PC-3 (cell line): ENCODE measurements at regions not wholly inside any gene's neighbourhood (a gene's known extent, or its start where the extent isn't known, plus 50 kb on each side); places are given as distances from the start of the nearest gene placed in this dataset.

Source experiments
- ATAC-seq: fragments of 200-7000 bp; cut with Tn5 transposase; 2 replicates; pipeline ENCODE4 v1.9.1; 2020; ENCODE audit warnings: mild to moderate bottlenecking, moderate library complexity
- BruUV-seq: library from RNA; stranded (reverse); fragments of 400-500 nt; replicated peaks from 2 replicates; lab custom pipeline; 2021; lab: Mats Ljungman, UMichigan
- CTCF ChIA-PET: fragments of 300-600 bp; sonication (Branson Sonifier 250); formaldehyde crosslinking; loops from one replicate; lab custom pipeline; 2022; ENCODE audit warnings: antibody characterized with exemption; lab: Charles Lee
- POLR2A ChIA-PET: fragments of 300-600 bp; sonication (Branson Sonifier 250); formaldehyde crosslinking; loops from one replicate; lab custom pipeline; 2022; ENCODE audit warnings: antibody characterized with exemption; ENCODE audit not compliant: unreplicated experiment; lab: Charles Lee
- DNase-seq: peaks from one replicate; pipeline ENCODE4 v3.0.0-alpha.2; 2015
- H2AFZ ChIP-seq: fragments of 300-600 bp; sonication (generic); 2 replicates; pipeline ENCODE4 v1.6.0; 2016; ENCODE audit warnings: antibody characterized with exemption, low read length
- H3F3A ChIP-seq: fragments of 300-600 bp; sonication (generic); one replicate; pipeline ENCODE4 v1.6.0; 2017; ENCODE audit warnings: antibody characterized with exemption, low read length, control low read depth, mild to moderate bottlenecking; ENCODE audit not compliant: unreplicated experiment
- H3K27ac ChIP-seq: fragments of 300-600 bp; sonication (generic); 2 replicates; pipeline ENCODE4 v1.5.1; 2016; ENCODE audit warnings: mild to moderate bottlenecking, low read length
- H3K27me3 ChIP-seq: fragments of 300-600 bp; sonication (generic); 2 replicates; pipeline ENCODE4 v1.6.1; 2016; ENCODE audit warnings: low read length, mixed read lengths
- H3K36me3 ChIP-seq: fragments of 300-600 bp; sonication (generic); 2 replicates; pipeline ENCODE4 v1.6.1; 2016; ENCODE audit warnings: low read depth, mixed run types, low read length, mixed read lengths
- H3K4me1 ChIP-seq: fragments of 300-600 bp; sonication (generic); 2 replicates; pipeline ENCODE4 v1.5.1; 2016; ENCODE audit warnings: low read length; ENCODE audit not compliant: insufficient read depth
- H3K4me2 ChIP-seq: fragments of 300-600 bp; sonication (generic); 2 replicates; pipeline ENCODE4 v1.6.0; 2016; ENCODE audit warnings: low read length
- H3K4me3 ChIP-seq: fragments of 300-600 bp; sonication (generic); 2 replicates; pipeline ENCODE4 v1.5.1; 2016; ENCODE audit warnings: mild to moderate bottlenecking, low read length, mixed read lengths
- H3K79me2 ChIP-seq: fragments of 300-600 bp; sonication (generic); 2 replicates; pipeline ENCODE4 v1.6.1; 2017; ENCODE audit warnings: low read length, mixed read lengths
- H3K9ac ChIP-seq: fragments of 300-600 bp; sonication (generic); 2 replicates; pipeline ENCODE4 v1.6.0; 2016; ENCODE audit warnings: mild to moderate bottlenecking, low read length
- H3K9me2 ChIP-seq: fragments of 300-600 bp; sonication (generic); replicated peaks from 2 replicates; pipeline ENCODE4 v1.6.1; 2016; ENCODE audit warnings: mixed run types, low read length, mixed read lengths
- H3K9me3 ChIP-seq: fragments of 300-600 bp; sonication (generic); 2 replicates; pipeline ENCODE4 v1.6.1; 2016; ENCODE audit warnings: low read length, mixed read lengths
- H4K20me1 ChIP-seq: fragments of 300-600 bp; sonication (generic); 2 replicates; pipeline ENCODE4 v1.6.1; 2016; ENCODE audit warnings: low read length, mixed read lengths
- EZH2 ChIP-seq: fragments of 300-600 bp; sonication (generic); IDR thresholded peaks from one replicate; pipeline ENCODE4 v1.6.1; 2017; ENCODE audit warnings: antibody characterized with exemption, mild to moderate bottlenecking, low read length; ENCODE audit not compliant: unreplicated experiment
- EZH2phosphoT487 ChIP-seq: fragments of 300-600 bp; sonication (generic); IDR thresholded peaks from 2 replicates; pipeline ENCODE4 v1.6.1; 2018; ENCODE audit warnings: mild to moderate bottlenecking, antibody characterized with exemption, low read length, borderline replicate concordance
- intact Hi-C: fragments of 100-400 bp; cut with micrococcal nuclease; formaldehyde crosslinking; loops from 2 replicates; pipeline ENCODE4 v1.9.0; 2023
- TF ChIP-seq, protein P1 (sequence below): fragments of 300-600 bp; sonication (generic); conservative IDR thresholded peaks from 2 replicates; pipeline ENCODE4 v1.5.1; 2017; ENCODE audit warnings: antibody characterized with exemption, low read depth, mild to moderate bottlenecking, low read length

DNA sequence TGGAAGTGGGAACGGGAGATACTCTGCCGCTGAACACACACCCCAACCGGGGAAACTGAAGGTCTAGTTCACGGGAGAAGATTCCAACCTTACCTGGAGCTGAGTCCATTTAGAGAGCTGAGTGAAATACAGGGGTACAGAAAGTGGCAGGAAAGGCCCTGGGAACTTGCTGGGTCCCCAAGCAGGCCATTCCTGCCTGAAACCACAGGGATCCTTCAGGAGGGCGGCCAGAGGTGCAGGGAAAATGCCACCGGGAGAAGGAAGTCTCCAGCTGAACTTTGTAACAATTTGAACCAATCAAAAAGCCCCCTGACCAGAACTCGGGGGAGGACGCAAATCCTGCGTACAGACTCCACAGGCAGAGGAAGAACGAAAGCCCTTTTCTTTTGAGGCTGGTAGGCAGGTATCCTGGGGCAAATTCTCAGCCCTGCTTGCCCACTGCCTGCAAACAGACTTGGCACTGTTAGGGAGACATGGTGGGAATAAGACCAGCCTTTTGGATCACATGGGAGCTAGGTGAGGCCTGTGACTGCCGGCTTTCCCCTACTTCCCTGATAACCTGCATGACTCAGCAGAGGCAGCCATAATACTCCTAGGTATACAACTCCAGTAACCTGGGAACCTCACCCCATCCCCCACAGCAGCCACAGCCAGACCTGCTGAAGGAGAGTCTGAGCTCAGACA, 170.9 kb downstream of the SEC23A start:
- Histone ChIP-seq H3K79me2 (no peaks in the 10 kb centered on the region), H3K4me2 (no peak overlapping the region), H3K27me3 (no peaks in the 10 kb centered on the region), H3K9ac (no peak overlapping the region), H3K27ac (no peak overlapping the region), H3F3A (no peaks in the 10 kb centered on the region), H3K9me2 (no peaks in the 10 kb centered on the region), H3K4me1 (0 out of 2 replicates have a peak, but pooled peaks cover 2% of the 10 kb centered on the region), H3K9me3 (no peaks in the 10 kb centered on the region), H2AFZ (peak overlapping the region; percentile 50; the same call in 1 of the 2 replicates), H3K4me3 (no peak overlapping the region), H4K20me1 (no peaks in the 10 kb centered on the region), H3K36me3 (no peaks in the 10 kb centered on the region)
- no peak for ATAC-seq
- ChIA-PET POLR2A (no interaction called here), CTCF (no interaction called here)
- intact Hi-C loops = no loop called here
- TF ChIP-seq EZH2phosphoT487 = no peak
- no TSS peak for BruUV-seq
- DNase-seq = peak; percentile 21

DNA sequence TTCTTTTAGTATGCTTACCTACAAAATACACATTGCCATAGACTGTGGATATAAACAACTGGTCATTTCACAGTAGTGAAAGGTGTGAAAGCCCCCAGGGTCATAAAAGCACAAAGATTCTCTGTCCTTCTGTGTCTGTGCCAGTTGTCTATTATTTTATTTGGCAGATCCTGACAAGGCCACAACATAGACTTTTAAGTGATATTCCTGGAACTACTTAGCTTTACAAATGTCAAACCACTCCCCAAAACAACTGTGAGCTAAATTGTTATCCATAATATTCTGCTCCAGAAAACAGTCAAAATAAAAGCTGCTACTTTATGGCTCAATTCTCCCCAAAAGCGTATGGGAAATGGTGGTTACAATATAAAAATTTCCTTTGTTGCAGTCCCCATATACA, 172.1 kb downstream of the SEC23A start:
- H3K9ac ChIP-seq = no peak overlapping the region
- H3K36me3 ChIP-seq = no peaks in the 10 kb centered on the region
- no peaks in the 10 kb centered on the region for H4K20me1 ChIP-seq
- H3K9me3 ChIP-seq = no peaks in the 10 kb centered on the region
- H3F3A ChIP-seq = no peaks in the 10 kb centered on the region
- ATAC-seq (no peak), DNase-seq (no peak)
- BruUV-seq = no TSS peak
- TF ChIP-seq EZH2 (no peak), EZH2phosphoT487 (no peak)
- TF ChIP-seq, protein P1, sequence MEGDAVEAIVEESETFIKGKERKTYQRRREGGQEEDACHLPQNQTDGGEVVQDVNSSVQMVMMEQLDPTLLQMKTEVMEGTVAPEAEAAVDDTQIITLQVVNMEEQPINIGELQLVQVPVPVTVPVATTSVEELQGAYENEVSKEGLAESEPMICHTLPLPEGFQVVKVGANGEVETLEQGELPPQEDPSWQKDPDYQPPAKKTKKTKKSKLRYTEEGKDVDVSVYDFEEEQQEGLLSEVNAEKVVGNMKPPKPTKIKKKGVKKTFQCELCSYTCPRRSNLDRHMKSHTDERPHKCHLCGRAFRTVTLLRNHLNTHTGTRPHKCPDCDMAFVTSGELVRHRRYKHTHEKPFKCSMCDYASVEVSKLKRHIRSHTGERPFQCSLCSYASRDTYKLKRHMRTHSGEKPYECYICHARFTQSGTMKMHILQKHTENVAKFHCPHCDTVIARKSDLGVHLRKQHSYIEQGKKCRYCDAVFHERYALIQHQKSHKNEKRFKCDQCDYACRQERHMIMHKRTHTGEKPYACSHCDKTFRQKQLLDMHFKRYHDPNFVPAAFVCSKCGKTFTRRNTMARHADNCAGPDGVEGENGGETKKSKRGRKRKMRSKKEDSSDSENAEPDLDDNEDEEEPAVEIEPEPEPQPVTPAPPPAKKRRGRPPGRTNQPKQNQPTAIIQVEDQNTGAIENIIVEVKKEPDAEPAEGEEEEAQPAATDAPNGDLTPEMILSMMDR = no peak
- no peak overlapping the region for H3K27ac ChIP-seq
- ChIA-PET CTCF (no interaction called here), POLR2A (no interaction called here)
- H2AFZ ChIP-seq = no peak overlapping the region
- no peaks in the 10 kb centered on the region for H3K9me2 ChIP-seq
- intact Hi-C loops = no loop called here
- H3K4me2 ChIP-seq = no peak overlapping the region
- H3K79me2 ChIP-seq = no peaks in the 10 kb centered on the region
- no peaks in the 10 kb centered on the region for H3K27me3 ChIP-seq
- no peak overlapping the region for H3K4me3 ChIP-seq
- 0 out of 2 replicates have a peak, but pooled peaks cover 2% of the 10 kb centered on the region for H3K4me1 ChIP-seq

DNA sequence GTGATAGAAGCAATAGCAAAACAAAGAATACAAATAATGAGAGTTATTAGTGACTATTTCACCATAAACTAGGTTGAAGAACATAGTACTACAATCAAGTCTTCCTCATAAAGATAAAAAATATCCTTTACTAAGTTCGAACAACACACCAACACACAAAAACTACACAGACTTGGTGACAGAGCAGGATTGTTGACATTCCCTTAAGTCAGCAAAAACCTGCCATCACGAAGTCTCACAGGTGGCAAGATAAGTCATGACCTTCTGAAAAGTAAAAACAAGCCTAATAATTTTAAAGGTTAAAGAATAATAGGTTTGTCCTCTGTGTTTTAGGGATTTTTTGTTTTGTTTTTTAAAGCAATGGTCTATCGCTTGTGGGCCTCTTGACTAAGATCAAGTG, 173.0 kb downstream of the SEC23A start:
- no peaks in the 10 kb centered on the region for H3K9me3 ChIP-seq
- POLR2A ChIA-PET = no interaction called here
- H3K79me2 ChIP-seq = no peaks in the 10 kb centered on the region
- no peaks in the 10 kb centered on the region for H3K9me2 ChIP-seq
- H3K9ac ChIP-seq = no peak overlapping the region
- H3F3A ChIP-seq = no peaks in the 10 kb centered on the region
- BruUV-seq = no TSS peak
- H3K27ac ChIP-seq = no peak overlapping the region
- DNase-seq (no peak), ATAC-seq (no peak)
- intact Hi-C loops = no loop called here
- no peak for TF ChIP-seq EZH2phosphoT487
- TF ChIP-seq EZH2 = no peak
- TF ChIP-seq, protein P1 = no peak
- no peaks in the 10 kb centered on the region for H4K20me1 ChIP-seq
- 0 out of 2 replicates have a peak, but pooled peaks cover 2% of the 10 kb centered on the region for H3K4me1 ChIP-seq
- no peak overlapping the region for H2AFZ ChIP-seq
- H3K4me3 ChIP-seq = no peak overlapping the region
- no peaks in the 10 kb centered on the region for H3K36me3 ChIP-seq
- H3K27me3 ChIP-seq = no peaks in the 10 kb centered on the region
- no peak overlapping the region for H3K4me2 ChIP-seq
- CTCF ChIA-PET = no interaction called here
